K562 (cell line): ENCODE measurements at regions not wholly inside any gene's neighbourhood (a gene's known extent, or its start where the extent isn't known, plus 50 kb on each side); places are given as distances from the start of the nearest gene placed in this dataset.

Source experiments
- ATAC-seq: fragments of 200-7000 bp; cut with Tn5 transposase; 3 replicates; pipeline ENCODE4 v1.9.1; 2020; ENCODE audit warnings: moderate library complexity
- BruUV-seq: library from RNA; stranded (reverse); fragments of 400-500 nt; replicated peaks from 2 replicates; lab custom pipeline; 2021; lab: Mats Ljungman, UMichigan
- CTCF ChIA-PET: fragments of 300-600 bp; formaldehyde crosslinking; extraction: SDS; loops from one replicate; lab custom pipeline; 2021; ENCODE audit warnings: low intra/inter-chr PET ratio; lab: Yijun Ruan, JAX
- POLR2A ChIA-PET: fragments of 300-600, 350-650 bp; sonication (Branson Sonifier 250); formaldehyde crosslinking; extraction: SDS; loops from one replicate; lab custom pipeline; 2021; ENCODE audit warnings: antibody characterized with exemption, inconsistent platforms; lab: Yijun Ruan, JAX
- DNase-seq, 4 experiments: peaks; one replicate each; pipeline versions ENCODE4 v3.0.0 to v3.0.0-alpha.2; 2011 to 2018; ENCODE audit warnings: low spot score in 3 of 4, mixed read lengths in 3 of 4; ENCODE audit errors: extremely low read depth in 1 of 4
- FAIRE-seq: peaks from 2 replicates; lab custom pipeline; 2011; peaks lifted over from hg19 to GRCh38; lab: Jason Lieb, UNC
- H2AFZ ChIP-seq: 2 replicates; pipeline ENCODE4 v1.6.0; 2011; ENCODE audit warnings: low read depth, low read length, control low read depth, inconsistent platforms
- H3K27ac ChIP-seq: fragments of 200-600 bp; 3 replicates; pipeline ENCODE4 v1.8.0; 2011; ENCODE audit warnings: low read depth, mild to moderate bottlenecking, control low read depth, inconsistent platforms, low read length, moderate library complexity, mixed read lengths; ENCODE audit errors: extremely low read depth
- H3K27me3 ChIP-seq, 2 experiments: fragments of 300-600 bp in 1 of 2; 2 replicates in 1 of 2; 3 replicates in 1 of 2; pipeline versions ENCODE4 v1.6.0 to v1.8.0; 2011; ENCODE audit warnings: inconsistent platforms in 2 of 2, low read length in 2 of 2, mild to moderate bottlenecking in 1 of 2, mixed read lengths in 1 of 2, moderate library complexity in 1 of 2; ENCODE audit not compliant: control insufficient read depth in 2 of 2, insufficient read depth in 2 of 2
- H3K36me3 ChIP-seq: fragments of 300-600 bp; 3 replicates; pipeline ENCODE4 v1.8.0; 2011; ENCODE audit warnings: mild to moderate bottlenecking, low read length, inconsistent platforms; ENCODE audit not compliant: control insufficient read depth, insufficient read depth
- H3K4me1 ChIP-seq, 2 experiments: fragments of 200-600 bp in 1 of 2; replicated peaks in 1 of 2; 2 replicates in 1 of 2; 3 replicates in 1 of 2; pipeline versions ENCODE4 v1.5.1 to v1.8.0; 2011; ENCODE audit warnings: inconsistent platforms in 2 of 2, low read length in 2 of 2, mild to moderate bottlenecking in 1 of 2, mixed read lengths in 1 of 2, moderate library complexity in 1 of 2; ENCODE audit not compliant: control insufficient read depth in 2 of 2, insufficient read depth in 2 of 2
- H3K4me2 ChIP-seq: 2 replicates; pipeline ENCODE4 v1.6.1; 2011; ENCODE audit warnings: low read length, control low read depth, inconsistent platforms, mixed read lengths; ENCODE audit not compliant: insufficient read depth
- H3K4me3 ChIP-seq: fragments of 200-600 bp; sonication (generic), shearing (Covaris generic); 2 replicates; pipeline ENCODE4 v1.5.1; 2016; ENCODE audit warnings: control low read depth, inconsistent platforms
- H3K79me2 ChIP-seq: fragments of 200-600 bp; 3 replicates; pipeline ENCODE4 v1.8.0; 2011; ENCODE audit warnings: low read length, inconsistent platforms; ENCODE audit not compliant: control insufficient read depth, insufficient read depth
- H3K9ac ChIP-seq, 2 experiments: 2 replicates each; pipeline versions ENCODE4 v1.6.0 to v1.6.1; 2011; ENCODE audit warnings: low read depth in 2 of 2, low read length in 2 of 2, control low read depth in 1 of 2, inconsistent platforms in 1 of 2, mild to moderate bottlenecking in 1 of 2, mixed read lengths in 1 of 2; ENCODE audit not compliant: insufficient read depth in 1 of 2
- H3K9me1 ChIP-seq: one replicate; pipeline ENCODE4 v1.6.0; 2011; ENCODE audit warnings: inconsistent platforms, mild to moderate bottlenecking, low read length, moderate library complexity; ENCODE audit not compliant: control insufficient read depth, insufficient read depth
- H3K9me3 ChIP-seq: replicated peaks from 2 replicates; pipeline ENCODE4 v1.5.1; 2011; ENCODE audit warnings: low read depth, low read length, inconsistent platforms; ENCODE audit not compliant: control insufficient read depth, insufficient read depth
- H4K20me1 ChIP-seq: replicated peaks from 2 replicates; pipeline ENCODE4 v1.6.1; 2011; ENCODE audit warnings: low read length, inconsistent platforms, mixed read lengths; ENCODE audit not compliant: control insufficient read depth, insufficient read depth
- CAMTA2 ChIP-seq: fragments of 250-450 bp; sonication (Bioruptor Pico); conservative IDR thresholded peaks from 2 replicates; pipeline ENCODE4 v1.5.1; 2022
- CTCF ChIP-seq, 3 experiments: IDR thresholded peaks in 2 of 3; conservative IDR thresholded peaks in 1 of 3; 2 replicates each; pipeline ENCODE4 v1.5.1; 2011 to 2012; ENCODE audit warnings: low read length in 3 of 3, mild to moderate bottlenecking in 3 of 3, control low read depth in 2 of 3, improper control_type of control experiment in 1 of 3, inconsistent platforms in 1 of 3, low read depth in 1 of 3, mixed read lengths in 1 of 3, moderate library complexity in 1 of 3; ENCODE audit not compliant: insufficient read depth in 2 of 3
- ELK1 ChIP-seq: sonication (generic); formaldehyde crosslinking; IDR thresholded peaks from 2 replicates; pipeline ENCODE4 v1.8.1; 2022; ENCODE audit warnings: missing genetic modification reagents
- FOS ChIP-seq: IDR thresholded peaks from 3 replicates; pipeline ENCODE4 v1.6.1; 2011; ENCODE audit not compliant: insufficient read length; ENCODE audit errors: extremely low read depth
- FOXK1 ChIP-seq: sonication (generic); formaldehyde crosslinking; IDR thresholded peaks from 2 replicates; pipeline ENCODE4 v1.8.0; 2022; ENCODE audit warnings: missing genetic modification reagents, mild to moderate bottlenecking, borderline replicate concordance
- GATAD2B ChIP-seq: fragments of 450-650 bp; IDR thresholded peaks from 2 replicates; pipeline ENCODE4 v1.6.1; 2017; ENCODE audit warnings: mild to moderate bottlenecking, borderline replicate concordance
- HNRNPL ChIP-seq: fragments of 200-400 bp; formaldehyde crosslinking; IDR thresholded peaks from 2 replicates; pipeline ENCODE4 v1.6.1; 2017; ENCODE audit warnings: low read depth, mild to moderate bottlenecking, low read length
- RAD21 ChIP-seq, 2 experiments: fragments of 250-450 bp in 1 of 2; fragments of 450-650 bp in 1 of 2; sonication (Bioruptor Pico) in 1 of 2; formaldehyde crosslinking in 1 of 2; IDR thresholded peaks in 1 of 2; conservative IDR thresholded peaks in 1 of 2; 2 replicates each; pipeline versions ENCODE4 v1.4.0 to v1.8.0; 2020 to 2022; ENCODE audit warnings: mild to moderate bottlenecking in 2 of 2, moderate library complexity in 1 of 2
- TSHZ1 ChIP-seq: fragments of 250-450 bp; sonication (Bioruptor Pico); IDR thresholded peaks from 2 replicates; pipeline ENCODE4 v1.4.0; 2020; ENCODE audit warnings: mild to moderate bottlenecking, moderate library complexity
- ZNF609 ChIP-seq: sonication (generic); formaldehyde crosslinking; IDR thresholded peaks from 2 replicates; pipeline ENCODE4 v1.8.1; 2023; ENCODE audit warnings: missing genetic modification reagents, mild to moderate bottlenecking, borderline replicate concordance
- in situ Hi-C: fragments of 300-500 bp; cut with MboI; formaldehyde crosslinking; loops from 4 replicates; pipeline ENCODE4 v1.15.0; 2018; ENCODE audit warnings: inconsistent platforms, mixed read lengths
- intact Hi-C: fragments of 100-400 bp; cut with micrococcal nuclease; formaldehyde crosslinking; loops from 2 replicates; pipeline ENCODE4 v1.14.2; 2022

GRCh38 chr2:157178874-157179273 is 78.6 kb upstream of the GALNT5 start:
- H3K4me1 ChIP-seq = peaks cover 3 to 20% of the 10 kb centered on the region in 2 experiments; a peak in 4 of 5 replicates
- TF ChIP-seq GATAD2B = no peak
- no peak for TF ChIP-seq FOS
- TF ChIP-seq HNRNPL = no peak
- TF ChIP-seq ZNF609 = no peak
- TF ChIP-seq RAD21 (CRISPR knock-in tag; conservative IDR thresholded peaks at IDR 0.05 in 1 of 2, IDR thresholded peaks at IDR 0.05 in 1 of 2) = peak in 1 of 2 experiments; percentile 25; a peak in 2 of 4 replicates
- peak; percentile 11 to 44 (median 38); a peak in 4 of 6 replicates for TF ChIP-seq CTCF (IDR thresholded peaks at IDR 0.05 in 2 of 3, conservative IDR thresholded peaks at IDR 0.05 in 1 of 3; ENCODE audit: insufficient read depth in 2 of 3, low read depth in 1 of 3, low read length in 3 of 3)
- TF ChIP-seq FOXK1 (CRISPR knock-in tag) = no peak
- no peak for TF ChIP-seq TSHZ1
- no peak for TF ChIP-seq CAMTA2 (CRISPR knock-in tag)
- TF ChIP-seq ELK1 (CRISPR knock-in tag) = no peak
- FAIRE-seq = no peak
- no peak overlapping the region for H3K9ac ChIP-seq
- H3K4me3 ChIP-seq = no peak overlapping the region
- intact Hi-C loops (no loop called here), in situ Hi-C loops (no loop called here)
- peak in 3 of 4 experiments; percentile 37 to 44 (median 39) for DNase-seq
- H3K9me1 ChIP-seq = no peaks in the 10 kb centered on the region
- ChIA-PET POLR2A (no interaction called here), CTCF (no interaction called here)
- H3K9me3 ChIP-seq = no peaks in the 10 kb centered on the region
- H4K20me1 ChIP-seq = no peaks in the 10 kb centered on the region
- H3K27me3 ChIP-seq = no peaks in the 10 kb centered on the region
- no peak overlapping the region for H3K27ac ChIP-seq
- no peak overlapping the region for H2AFZ ChIP-seq
- no peak overlapping the region for H3K4me2 ChIP-seq
- H3K36me3 ChIP-seq = no peaks in the 10 kb centered on the region
- no peak for ATAC-seq
- no TSS peak for BruUV-seq
- no peaks in the 10 kb centered on the region for H3K79me2 ChIP-seq
